Mucosa of descending colon (tissue), 3 donors: ENCODE measurements at regions not wholly inside any gene's neighbourhood (a gene's known extent, or its start where the extent isn't known, plus 50 kb on each side); places are given as distances from the start of the nearest gene placed in this dataset.

Experiments
- ATAC-seq: fragments of 200-7000 bp; cut with Tn5 transposase; one replicate; pipeline ENCODE4 v1.9.1; 2020; ENCODE audit warnings: mild to moderate bottlenecking, moderate library complexity
- DNase-seq, 3 donors: peaks; one replicate each; pipeline ENCODE4 v3.0.0-alpha.2; 2020
- H3K36me3 ChIP-seq: fragments of 200-600 bp; one replicate; pipeline ENCODE4 v1.8.0; 2021; ENCODE audit warnings: low read depth, mild to moderate bottlenecking
- H3K4me1 ChIP-seq: fragments of 200-600 bp; one replicate; pipeline ENCODE4 v1.8.0; 2021; ENCODE audit warnings: low read depth, mild to moderate bottlenecking
- H3K4me3 ChIP-seq: fragments of 200-600 bp; one replicate; pipeline ENCODE4 v1.8.0; 2021; ENCODE audit warnings: mild to moderate bottlenecking
- H3K9me3 ChIP-seq: fragments of 200-600 bp; one replicate; pipeline ENCODE4 v1.8.0; 2021; ENCODE audit warnings: mild to moderate bottlenecking
- CTCF ChIP-seq: fragments of 200-600 bp; IDR thresholded peaks from one replicate; pipeline ENCODE4 v1.8.0; 2022; ENCODE audit warnings: antibody characterized with exemption, mild to moderate bottlenecking
- intact Hi-C, 2 donors: fragments of 100-400 bp; cut with DNase I in 1 of 2; cut with micrococcal nuclease in 1 of 2; formaldehyde crosslinking; loops; one replicate each; pipeline versions ENCODE4 v1.11.0 to v1.11.1; 2022; cut with DNase I, micrococcal nuclease
- donor health status: DM: no; HTN: no; CAD: no; lungs with moderate emphysema.
- donor health status: DM: no; HTN: no; CAD: no.
- donor health status: DM: no; HTN: yes; CAD: no.

GRCh38 chr6:114764866-114765265 is 422.0 kb upstream of the HS3ST5 start:
- no peak for ATAC-seq
- no peak for DNase-seq

DNA sequence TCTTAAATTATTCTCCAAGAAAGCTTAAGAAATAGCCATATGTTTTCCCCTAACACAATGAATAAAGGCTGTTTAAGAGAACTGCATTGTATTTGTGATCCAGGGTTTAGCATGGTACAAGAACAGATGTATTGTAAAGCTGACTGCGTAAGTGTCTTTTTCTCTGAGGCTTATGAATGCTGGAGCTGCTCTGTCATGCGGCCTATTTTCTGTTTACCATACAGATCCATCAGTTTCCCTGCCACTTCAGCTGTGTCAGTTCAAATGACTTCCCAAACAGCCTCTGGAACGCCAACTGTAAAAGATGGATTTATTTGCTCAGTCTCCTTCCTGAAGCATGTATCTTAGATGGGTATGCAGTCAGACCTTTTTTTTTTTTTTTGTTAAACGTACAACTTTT is 419.3 kb upstream of the HS3ST5 start:
- Histone ChIP-seq H3K4me1 (no peaks in the 10 kb centered on the region), H3K36me3 (no peaks in the 10 kb centered on the region), H3K4me3 (no peak overlapping the region), H3K9me3 (no peaks in the 10 kb centered on the region)
- ATAC-seq (no peak), DNase-seq (no peak)
- TF ChIP-seq CTCF, result no peak
- intact Hi-C loops, result no loop called here

More at GRCh38 chr6:114764866-114765265, 422.0 kb upstream of the HS3ST5 start:
- Histone ChIP-seq H3K4me3 (no peak overlapping the region), H3K9me3 (no peaks in the 10 kb centered on the region), H3K4me1 (no peaks in the 10 kb centered on the region), H3K36me3 (no peaks in the 10 kb centered on the region)
- intact Hi-C loops, result no loop called here
- no peak for TF ChIP-seq CTCF

DNA sequence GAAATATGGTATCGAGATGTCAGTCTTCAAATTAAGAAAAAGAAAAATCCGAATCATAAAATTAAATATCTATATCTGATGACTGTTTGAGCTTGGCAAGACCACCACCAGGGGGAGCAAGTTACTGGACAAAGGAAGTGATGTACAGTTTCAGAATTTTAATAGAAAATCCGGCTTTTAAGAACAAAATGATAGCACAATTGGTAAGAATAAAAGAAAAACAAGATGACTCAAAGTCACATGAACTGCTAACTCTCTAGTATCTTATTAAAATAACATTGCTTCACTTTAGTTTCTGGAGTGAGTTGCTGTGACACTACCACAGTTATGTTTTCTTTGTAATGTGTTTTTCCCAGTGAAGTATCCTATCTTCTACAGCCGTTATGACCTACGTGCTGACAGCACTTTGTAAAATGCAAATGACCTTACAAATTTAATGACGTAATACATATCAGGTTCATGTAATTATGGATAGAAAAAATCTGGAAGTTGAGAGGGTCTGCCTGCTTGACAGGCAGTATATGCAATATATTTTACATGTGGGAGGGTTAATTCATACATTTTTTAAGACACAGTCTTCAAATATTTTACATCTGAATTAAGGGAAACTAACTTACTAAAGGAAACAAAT is 405.3 kb upstream of the HS3ST5 start:
- H3K4me3 ChIP-seq, result no peak overlapping the region
- ATAC-seq (no peak), DNase-seq (peak in 2 of 3 donors; percentile 8 to 58)
- no peaks in the 10 kb centered on the region for H3K4me1 ChIP-seq
- intact Hi-C loops, result no loop called here
- TF ChIP-seq CTCF, result no peak
- H3K9me3 ChIP-seq, result no peaks in the 10 kb centered on the region
- no peaks in the 10 kb centered on the region for H3K36me3 ChIP-seq

DNA sequence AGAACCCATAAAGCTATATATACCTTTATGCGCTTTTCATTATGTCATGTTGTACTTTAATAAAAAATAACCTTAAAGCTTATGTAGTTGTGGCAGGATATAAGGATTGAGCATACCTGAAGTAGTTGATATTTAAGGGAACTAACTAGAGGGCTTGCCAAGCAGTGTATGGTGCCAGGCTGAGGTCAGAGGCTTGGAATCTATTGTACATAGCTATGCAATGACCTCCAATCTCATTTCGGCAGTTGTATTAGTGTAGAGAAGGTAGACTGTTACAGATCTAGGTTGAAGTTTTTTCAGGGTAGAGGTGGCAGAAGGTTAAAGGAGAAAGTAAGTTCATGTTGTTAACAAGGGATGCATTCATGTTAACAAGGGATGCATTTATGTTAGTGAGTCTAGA is 397.7 kb upstream of the HS3ST5 start:
- intact Hi-C loops, result no loop called here
- no peak overlapping the region for H3K4me3 ChIP-seq

GRCh38 chr6:114739656-114740055 is 396.8 kb upstream of the HS3ST5 start:
- Histone ChIP-seq H3K4me1 (no peaks in the 10 kb centered on the region), H3K4me3 (no peak overlapping the region), H3K9me3 (no peaks in the 10 kb centered on the region), H3K36me3 (no peaks in the 10 kb centered on the region)
- intact Hi-C loops, result no loop called here
- TF ChIP-seq CTCF, result no peak
- DNase-seq (no peak), ATAC-seq (no peak)

More for the DNA sequence above, 397.7 kb upstream of the HS3ST5 start:
- H3K36me3 ChIP-seq, result no peaks in the 10 kb centered on the region
- no peaks in the 10 kb centered on the region for H3K9me3 ChIP-seq
- no peak for DNase-seq
- TF ChIP-seq CTCF, result no peak
- no peak for ATAC-seq
- no peaks in the 10 kb centered on the region for H3K4me1 ChIP-seq
